Neural cell (in vitro differentiated cells): ENCODE measurements at regions not wholly inside any gene's neighbourhood (a gene's known extent, or its start where the extent isn't known, plus 50 kb on each side); places are given as distances from the start of the nearest gene placed in this dataset.

ENCODE experiments used
- H2AFZ ChIP-seq: fragments of 200-600, 300-800 bp; sonication (generic), shearing (Covaris generic); 2 replicates; pipeline ENCODE4 v1.6.0; 2014; ENCODE audit warnings: low read depth, mild to moderate bottlenecking, antibody characterized with exemption, low read length, moderate library complexity
- H3F3A ChIP-seq: fragments of 200-600 bp; shearing (Covaris generic); 2 replicates; pipeline ENCODE4 v1.6.1; 2016; ENCODE audit warnings: mild to moderate bottlenecking, moderate library complexity, mixed read lengths, antibody characterized with exemption, low read length; ENCODE audit not compliant: insufficient read depth, poor library complexity, severe bottlenecking
- H3K27ac ChIP-seq: fragments of 200-600, 300-800 bp; sonication (generic), shearing (Covaris generic); 2 replicates; pipeline ENCODE4 v1.5.1; 2014; ENCODE audit warnings: mild to moderate bottlenecking, low read length, moderate library complexity
- H3K27me3 ChIP-seq: fragments of 300-800, 200-600 bp; sonication (generic), shearing (Covaris generic); 2 replicates; pipeline ENCODE4 v1.6.0; 2014; ENCODE audit warnings: mild to moderate bottlenecking, low read depth, low read length, moderate library complexity; ENCODE audit not compliant: insufficient read depth
- H3K36me3 ChIP-seq: fragments of 300-800, 200-600 bp; sonication (generic), shearing (Covaris generic); 2 replicates; pipeline ENCODE4 v1.5.1; 2014; ENCODE audit warnings: mild to moderate bottlenecking, antibody characterized with exemption, low read length, moderate library complexity; ENCODE audit not compliant: insufficient read depth
- H3K4me2 ChIP-seq: fragments of 300-800, 200-600 bp; sonication (generic), shearing (Covaris generic); 2 replicates; pipeline ENCODE4 v1.6.0; 2014; ENCODE audit warnings: mild to moderate bottlenecking, low read length
- H3K4me3 ChIP-seq: fragments of 300-800, 200-600 bp; sonication (generic), shearing (Covaris generic); 2 replicates; pipeline ENCODE4 v1.5.1; 2014; ENCODE audit warnings: mild to moderate bottlenecking, low read length, moderate library complexity
- H3K79me2 ChIP-seq: fragments of 200-600 bp; shearing (Covaris generic); replicated peaks from 2 replicates; pipeline ENCODE4 v1.6.0; 2014; ENCODE audit warnings: mild to moderate bottlenecking, low read length, moderate library complexity; ENCODE audit not compliant: insufficient read depth
- H3K9ac ChIP-seq: fragments of 300-800, 200-600 bp; sonication (generic), shearing (Covaris generic); 2 replicates; pipeline ENCODE4 v1.6.1; 2016; ENCODE audit warnings: mild to moderate bottlenecking, low read length, mixed read lengths
- H3K9me2 ChIP-seq: fragments of 200-600 bp; shearing (Covaris generic); 2 replicates; pipeline ENCODE4 v1.6.1; 2016; ENCODE audit warnings: mild to moderate bottlenecking, low read length, mixed read lengths; ENCODE audit not compliant: insufficient read depth
- H3K9me3 ChIP-seq: fragments of 200-600, 300-800 bp; sonication (generic), shearing (Covaris generic); 2 replicates; pipeline ENCODE4 v1.6.1; 2016; ENCODE audit warnings: mild to moderate bottlenecking, mixed run types, low read length, moderate library complexity, mixed read lengths
- H4K20me1 ChIP-seq: fragments of 200-600 bp; shearing (Covaris generic); 2 replicates; pipeline ENCODE4 v1.6.1; 2016; ENCODE audit warnings: mild to moderate bottlenecking, mixed run types; ENCODE audit not compliant: insufficient read depth
- EP300 ChIP-seq: fragments of 450-650 bp; conservative IDR thresholded peaks from 2 replicates; pipeline ENCODE4 v1.6.1; 2014; ENCODE audit warnings: antibody characterized with exemption, mild to moderate bottlenecking, moderate library complexity; ENCODE audit not compliant: poor library complexity, severe bottlenecking
- EZH2 ChIP-seq: fragments of 200-600, 300-800 bp; shearing (Covaris generic), sonication (generic); IDR thresholded peaks from 2 replicates; pipeline ENCODE4 v1.6.1; 2014; ENCODE audit warnings: antibody characterized with exemption, low read length, borderline replicate concordance, mild to moderate bottlenecking; ENCODE audit not compliant: insufficient read depth, poor library complexity, severe bottlenecking
- MXI1 ChIP-seq: fragments of 450-650 bp; conservative IDR thresholded peaks from 2 replicates; pipeline ENCODE4 v1.6.1; 2014; ENCODE audit warnings: antibody characterized with exemption, mild to moderate bottlenecking; ENCODE audit not compliant: poor library complexity, severe bottlenecking
- POLR2AphosphoS5 ChIP-seq: IDR thresholded peaks from 2 replicates; pipeline ENCODE4 v1.6.1; 2012
- RAD21 ChIP-seq: fragments of 450-650 bp; conservative IDR thresholded peaks from 2 replicates; pipeline ENCODE4 v1.6.1; 2014; ENCODE audit warnings: antibody characterized with exemption, mild to moderate bottlenecking, moderate library complexity
- SMC3 ChIP-seq: fragments of 450-650 bp; conservative IDR thresholded peaks from 2 replicates; pipeline ENCODE4 v1.6.1; 2014; ENCODE audit warnings: antibody characterized with exemption, mild to moderate bottlenecking, moderate library complexity; ENCODE audit not compliant: poor library complexity
- TAF1 ChIP-seq: IDR thresholded peaks from 2 replicates; pipeline ENCODE4 v1.6.1; 2012; ENCODE audit warnings: low read depth
- TF ChIP-seq, protein P1 (sequence below): fragments of 450-650 bp; IDR thresholded peaks from 2 replicates; pipeline ENCODE4 v1.5.1; 2014; ENCODE audit warnings: antibody characterized with exemption, mild to moderate bottlenecking, moderate library complexity; ENCODE audit not compliant: poor library complexity, severe bottlenecking
- TF ChIP-seq, protein P2 (sequence below): IDR thresholded peaks from 2 replicates; pipeline ENCODE4 v1.6.1; 2012; ENCODE audit warnings: borderline replicate concordance

DNA sequence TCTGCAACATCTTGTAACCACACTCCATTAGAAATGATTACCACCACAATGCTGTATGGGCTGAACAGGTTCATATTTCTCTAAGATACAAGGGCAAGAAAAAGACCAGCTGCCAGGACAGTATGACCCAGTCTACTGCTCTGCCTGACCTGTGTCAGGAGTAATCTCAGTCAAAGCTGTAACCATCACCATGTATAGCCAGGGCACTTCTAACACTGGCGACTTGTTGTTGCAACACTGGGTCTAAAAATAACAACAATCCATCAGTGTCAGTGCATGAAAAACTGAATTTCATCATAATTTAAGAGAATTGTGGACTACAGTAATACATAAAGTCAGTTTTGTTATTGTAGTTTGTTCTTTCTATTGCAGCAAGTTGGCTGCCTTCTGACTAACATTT, 738.6 kb upstream of the ADGRB3 start:
- no peaks in the 10 kb centered on the region for H3F3A ChIP-seq
- H3K79me2 ChIP-seq, result no peaks in the 10 kb centered on the region
- H3K9me3 ChIP-seq, result no peaks in the 10 kb centered on the region
- H3K36me3 ChIP-seq, result no peaks in the 10 kb centered on the region
- H3K27ac ChIP-seq, result no peak overlapping the region
- no peaks in the 10 kb centered on the region for H4K20me1 ChIP-seq
- H3K27me3 ChIP-seq, result no peaks in the 10 kb centered on the region
- no peak for TF ChIP-seq POLR2AphosphoS5
- no peak for TF ChIP-seq SMC3
- TF ChIP-seq, protein P1, sequence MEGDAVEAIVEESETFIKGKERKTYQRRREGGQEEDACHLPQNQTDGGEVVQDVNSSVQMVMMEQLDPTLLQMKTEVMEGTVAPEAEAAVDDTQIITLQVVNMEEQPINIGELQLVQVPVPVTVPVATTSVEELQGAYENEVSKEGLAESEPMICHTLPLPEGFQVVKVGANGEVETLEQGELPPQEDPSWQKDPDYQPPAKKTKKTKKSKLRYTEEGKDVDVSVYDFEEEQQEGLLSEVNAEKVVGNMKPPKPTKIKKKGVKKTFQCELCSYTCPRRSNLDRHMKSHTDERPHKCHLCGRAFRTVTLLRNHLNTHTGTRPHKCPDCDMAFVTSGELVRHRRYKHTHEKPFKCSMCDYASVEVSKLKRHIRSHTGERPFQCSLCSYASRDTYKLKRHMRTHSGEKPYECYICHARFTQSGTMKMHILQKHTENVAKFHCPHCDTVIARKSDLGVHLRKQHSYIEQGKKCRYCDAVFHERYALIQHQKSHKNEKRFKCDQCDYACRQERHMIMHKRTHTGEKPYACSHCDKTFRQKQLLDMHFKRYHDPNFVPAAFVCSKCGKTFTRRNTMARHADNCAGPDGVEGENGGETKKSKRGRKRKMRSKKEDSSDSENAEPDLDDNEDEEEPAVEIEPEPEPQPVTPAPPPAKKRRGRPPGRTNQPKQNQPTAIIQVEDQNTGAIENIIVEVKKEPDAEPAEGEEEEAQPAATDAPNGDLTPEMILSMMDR, result no peak
- no peak for TF ChIP-seq RAD21
- TF ChIP-seq, protein P2, sequence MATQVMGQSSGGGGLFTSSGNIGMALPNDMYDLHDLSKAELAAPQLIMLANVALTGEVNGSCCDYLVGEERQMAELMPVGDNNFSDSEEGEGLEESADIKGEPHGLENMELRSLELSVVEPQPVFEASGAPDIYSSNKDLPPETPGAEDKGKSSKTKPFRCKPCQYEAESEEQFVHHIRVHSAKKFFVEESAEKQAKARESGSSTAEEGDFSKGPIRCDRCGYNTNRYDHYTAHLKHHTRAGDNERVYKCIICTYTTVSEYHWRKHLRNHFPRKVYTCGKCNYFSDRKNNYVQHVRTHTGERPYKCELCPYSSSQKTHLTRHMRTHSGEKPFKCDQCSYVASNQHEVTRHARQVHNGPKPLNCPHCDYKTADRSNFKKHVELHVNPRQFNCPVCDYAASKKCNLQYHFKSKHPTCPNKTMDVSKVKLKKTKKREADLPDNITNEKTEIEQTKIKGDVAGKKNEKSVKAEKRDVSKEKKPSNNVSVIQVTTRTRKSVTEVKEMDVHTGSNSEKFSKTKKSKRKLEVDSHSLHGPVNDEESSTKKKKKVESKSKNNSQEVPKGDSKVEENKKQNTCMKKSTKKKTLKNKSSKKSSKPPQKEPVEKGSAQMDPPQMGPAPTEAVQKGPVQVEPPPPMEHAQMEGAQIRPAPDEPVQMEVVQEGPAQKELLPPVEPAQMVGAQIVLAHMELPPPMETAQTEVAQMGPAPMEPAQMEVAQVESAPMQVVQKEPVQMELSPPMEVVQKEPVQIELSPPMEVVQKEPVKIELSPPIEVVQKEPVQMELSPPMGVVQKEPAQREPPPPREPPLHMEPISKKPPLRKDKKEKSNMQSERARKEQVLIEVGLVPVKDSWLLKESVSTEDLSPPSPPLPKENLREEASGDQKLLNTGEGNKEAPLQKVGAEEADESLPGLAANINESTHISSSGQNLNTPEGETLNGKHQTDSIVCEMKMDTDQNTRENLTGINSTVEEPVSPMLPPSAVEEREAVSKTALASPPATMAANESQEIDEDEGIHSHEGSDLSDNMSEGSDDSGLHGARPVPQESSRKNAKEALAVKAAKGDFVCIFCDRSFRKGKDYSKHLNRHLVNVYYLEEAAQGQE, result no peak
- TF ChIP-seq EZH2, result no peak
- no peak for TF ChIP-seq MXI1
- no peak for TF ChIP-seq TAF1
- no peak for TF ChIP-seq EP300
- no peak overlapping the region for H3K4me3 ChIP-seq
- H3K4me2 ChIP-seq, result no peak overlapping the region
- H2AFZ ChIP-seq, result no peak overlapping the region
- H3K9ac ChIP-seq, result no peak overlapping the region
- no peaks in the 10 kb centered on the region for H3K9me2 ChIP-seq

DNA sequence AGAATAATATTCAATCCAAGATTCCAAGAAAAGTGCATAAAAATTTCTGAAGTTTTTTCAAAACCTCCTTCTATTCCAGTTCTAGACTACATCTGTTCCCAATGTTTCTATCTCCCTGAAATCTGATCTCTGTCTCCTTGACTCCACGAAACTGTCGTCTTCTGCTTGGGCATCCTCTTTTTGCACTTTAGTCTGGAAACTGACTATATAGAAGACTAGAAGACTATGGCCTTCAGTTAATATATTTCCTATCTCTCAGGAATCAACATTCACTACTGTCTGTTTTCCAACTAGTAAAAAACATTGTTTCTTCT, 745.4 kb upstream of the ADGRB3 start:
- no peak for TF ChIP-seq MXI1
- TF ChIP-seq EP300, result no peak
- no peak overlapping the region for H3K4me3 ChIP-seq
- no peaks in the 10 kb centered on the region for H3K9me2 ChIP-seq
- H3K9me3 ChIP-seq, result no peaks in the 10 kb centered on the region
- H3K27me3 ChIP-seq, result no peaks in the 10 kb centered on the region
- H3K27ac ChIP-seq, result no peak overlapping the region
- H4K20me1 ChIP-seq, result no peaks in the 10 kb centered on the region
- no peak overlapping the region for H3K4me2 ChIP-seq
- no peaks in the 10 kb centered on the region for H3K36me3 ChIP-seq
- no peak overlapping the region for H2AFZ ChIP-seq
- H3F3A ChIP-seq, result no peaks in the 10 kb centered on the region
- H3K9ac ChIP-seq, result no peak overlapping the region
- H3K79me2 ChIP-seq, result no peaks in the 10 kb centered on the region
